IPS DF 6.9 (cell line): ENCODE measurements at regions not wholly inside any gene's neighbourhood (a gene's known extent, or its start where the extent isn't known, plus 50 kb on each side); places are given as distances from the start of the nearest gene placed in this dataset.
"Not testable (repeated sequence)": the region's sequence is repeated elsewhere in the genome, so short reads cannot be mapped to it uniquely, and the experiment has no call there.

Experiments used
- DNase-seq: peaks from one replicate; pipeline ENCODE4 v3.0.0-alpha.2; 2013; ENCODE audit warnings: low read depth, low spot score
- H3K27ac ChIP-seq: one replicate; pipeline ENCODE4 v1.5.1; 2013; ENCODE audit warnings: low read length, control low read depth
- H3K27me3 ChIP-seq: 2 replicates; pipeline ENCODE4 v1.6.1; 2013; ENCODE audit warnings: mild to moderate bottlenecking, low read length; ENCODE audit not compliant: control insufficient read depth, insufficient read depth
- H3K36me3 ChIP-seq: 2 replicates; pipeline ENCODE4 v1.6.1; 2013; ENCODE audit warnings: low read length; ENCODE audit not compliant: control insufficient read depth, insufficient read depth
- H3K4me1 ChIP-seq: 2 replicates; pipeline ENCODE4 v1.6.1; 2013; ENCODE audit warnings: low read length; ENCODE audit not compliant: control insufficient read depth, insufficient read depth
- H3K4me3 ChIP-seq: 2 replicates; pipeline ENCODE4 v1.5.1; 2013; ENCODE audit warnings: mild to moderate bottlenecking, low read length
- H3K9me3 ChIP-seq: 2 replicates; pipeline ENCODE4 v1.6.1; 2013; ENCODE audit warnings: low read length, inconsistent platforms; ENCODE audit not compliant: control insufficient read depth, insufficient read depth
- WGBS: extraction: QIAGEN DNeasy Blood & Tissue Kit; methylation state at CpG from one replicate; pipeline ENCODE4 v1.1.7; 2013; ENCODE audit warnings: mixed read lengths, missing lambda C conversion rate; ENCODE audit not compliant: insufficient read length, insufficient coverage; 5-methylcytosine and 5-hydroxymethylcytosine counted together

DNA sequence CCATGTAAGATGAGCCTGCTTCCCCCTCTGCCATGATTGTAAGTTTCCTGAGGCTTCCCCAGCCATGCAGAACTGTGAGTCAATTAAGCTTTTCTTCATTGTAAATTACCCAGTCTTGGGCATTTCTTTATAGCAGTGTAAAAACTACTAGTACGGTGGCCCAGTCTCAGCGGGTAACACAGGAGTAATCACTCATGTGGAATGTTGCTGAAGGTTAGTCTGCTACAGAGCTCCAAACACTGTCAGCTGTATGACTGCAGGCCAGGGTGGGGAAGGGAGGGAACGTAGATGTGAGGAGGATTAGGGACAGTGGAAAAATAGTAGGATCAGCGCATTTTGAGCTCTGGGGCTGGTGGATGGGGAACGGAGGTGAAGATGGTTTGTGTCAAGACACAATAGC, 711.2 kb upstream of the SOX11 start:
- no peaks in the 10 kb centered on the region for H3K36me3 ChIP-seq
- H3K27ac ChIP-seq: no peak overlapping the region
- no peak overlapping the region for H3K4me3 ChIP-seq
- no CpG with 5 or more reads among the region's 5 CpGs for WGBS
- no peak for DNase-seq
- no peaks in the 10 kb centered on the region for H3K9me3 ChIP-seq
- H3K27me3 ChIP-seq: no peaks in the 10 kb centered on the region
- H3K4me1 ChIP-seq: peaks cover 2% of the 10 kb centered on the region; the same call in 1 of the 2 replicates

GRCh38 chr2:4981802-4982409, 710.3 kb upstream of the SOX11 start:
- Histone ChIP-seq H3K36me3 (no peaks in the 10 kb centered on the region), H3K27ac (no peak overlapping the region), H3K4me1 (peaks cover 2% of the 10 kb centered on the region; the same call in 1 of the 2 replicates), H3K27me3 (no peaks in the 10 kb centered on the region), H3K4me3 (no peak overlapping the region), H3K9me3 (no peaks in the 10 kb centered on the region)
- DNase-seq: no peak
- WGBS: no CpG with 5 or more reads among the region's 1 CpG

DNA sequence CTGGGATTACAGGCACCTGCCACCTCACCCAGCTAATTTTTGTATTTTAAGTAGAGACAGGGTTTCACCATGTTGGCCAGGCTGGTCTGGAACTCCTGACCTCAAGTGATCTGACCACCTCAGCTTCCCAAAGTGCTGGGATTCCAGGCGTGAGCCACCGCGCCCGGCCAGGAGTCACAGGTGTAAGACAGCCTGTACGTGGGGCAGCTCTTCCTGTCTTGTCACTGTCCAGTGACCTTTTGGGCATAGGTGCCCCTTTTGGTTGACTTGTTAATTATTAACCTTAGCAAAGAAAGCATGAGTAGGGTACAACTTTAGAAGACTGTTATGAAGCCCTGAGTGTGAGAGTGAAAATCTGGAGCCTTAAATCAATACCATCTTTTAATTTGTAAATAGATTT, 703.7 kb upstream of the SOX11 start:
- not testable (repeated sequence) for H3K27me3 ChIP-seq, H3K4me1 ChIP-seq, H3K4me3 ChIP-seq, H3K9me3 ChIP-seq, H3K36me3 ChIP-seq, DNase-seq, H3K27ac ChIP-seq
- no CpG with 5 or more reads among the region's 5 CpGs for WGBS

GRCh38 chr2:4992226-4992625, 700.0 kb upstream of the SOX11 start:
- Histone ChIP-seq H3K4me1 (no peaks in the 10 kb centered on the region), H3K4me3 (no peak overlapping the region), H3K36me3 (no peaks in the 10 kb centered on the region), H3K27me3 (no peaks in the 10 kb centered on the region), H3K27ac (no peak overlapping the region), H3K9me3 (no peaks in the 10 kb centered on the region)
- WGBS: no CpG with 5 or more reads among the region's 4 CpGs
- no peak for DNase-seq

DNA sequence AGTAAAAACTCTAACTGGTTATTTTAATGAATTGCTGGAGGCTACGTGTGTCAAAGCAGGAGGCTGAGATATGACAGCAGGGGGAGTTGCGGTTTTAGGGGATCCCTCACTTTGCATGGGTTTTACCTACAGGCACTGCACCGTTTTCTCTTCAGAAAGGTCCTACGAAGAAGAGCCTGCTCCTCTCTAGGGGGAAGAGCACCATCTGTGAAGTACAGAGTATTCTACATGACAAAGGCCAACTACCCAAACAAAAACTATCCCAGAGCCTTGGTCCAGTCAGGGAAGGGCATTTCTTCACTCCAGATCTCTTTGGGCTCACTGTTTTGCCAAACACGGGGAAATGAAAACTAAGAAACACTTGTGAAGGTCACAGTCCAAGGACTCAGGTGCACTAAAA, 696.7 kb upstream of the SOX11 start:
- H3K4me3 ChIP-seq: no peak overlapping the region
- no peaks in the 10 kb centered on the region for H3K9me3 ChIP-seq
- H3K4me1 ChIP-seq: no peaks in the 10 kb centered on the region
- no CpG with 5 or more reads among the region's 5 CpGs for whole genome bisulfite sequencing
- peak; percentile 25 for DNase-seq
- no peaks in the 10 kb centered on the region for H3K27me3 ChIP-seq
- H3K36me3 ChIP-seq: no peaks in the 10 kb centered on the region
- no peak overlapping the region for H3K27ac ChIP-seq

- Histone ChIP-seq H3K4me3 (no peak overlapping the region), H3K36me3 (no peaks in the 10 kb centered on the region), H3K9me3 (no peaks in the 10 kb centered on the region), H3K27ac (no peak overlapping the region), H3K27me3 (no peaks in the 10 kb centered on the region), H3K4me1 (no peaks in the 10 kb centered on the region; the same call in 1 of the 2 replicates)
- no CpG with 5 or more reads among the region's 5 CpGs for WGBS
- DNase-seq: no peak
These were observed 684.6 kb upstream of the SOX11 start for GRCh38 chr2:5007596-5007995.

DNA sequence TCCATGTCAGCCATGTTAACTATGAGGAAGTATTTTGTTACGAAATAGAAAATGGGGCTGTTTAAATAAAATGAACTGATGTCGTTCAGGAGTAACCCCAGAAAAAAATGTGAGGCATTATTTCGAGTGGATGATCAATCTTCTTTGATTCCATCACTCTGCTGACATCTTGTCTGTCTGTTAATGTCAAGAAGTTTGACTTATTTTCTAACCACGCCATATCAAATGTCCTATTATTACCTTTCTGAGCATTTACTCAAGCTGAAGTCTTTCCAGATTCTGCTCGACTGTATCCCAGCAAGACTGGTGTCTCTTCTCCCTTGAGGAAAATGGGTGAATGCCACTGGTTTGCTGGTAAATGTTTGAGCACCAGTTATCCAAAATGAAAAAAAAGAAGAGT, 672.9 kb upstream of the SOX11 start:
- H3K9me3 ChIP-seq: no peaks in the 10 kb centered on the region; the same call in 1 of the 2 replicates
- H3K27me3 ChIP-seq: no peaks in the 10 kb centered on the region
- WGBS: 100% methylated on average over 2 of the region's 5 CpGs
- H3K4me3 ChIP-seq: no peak overlapping the region
- H3K27ac ChIP-seq: no peak overlapping the region
- no peaks in the 10 kb centered on the region; the same call in 1 of the 2 replicates for H3K36me3 ChIP-seq
- no peaks in the 10 kb centered on the region for H3K4me1 ChIP-seq
- no peak for DNase-seq

- no CpG with 5 or more reads among the region's 8 CpGs for WGBS
- no peaks in the 10 kb centered on the region for H3K4me1 ChIP-seq
These were observed 671.9 kb upstream of the SOX11 start for GRCh38 chr2:5020116-5020875.

GRCh38 chr2:5021136-5021535, 671.0 kb upstream of the SOX11 start:
- H3K4me3 ChIP-seq: no peak overlapping the region
- WGBS: no CpG with 5 or more reads among the region's 2 CpGs

More at GRCh38 chr2:5020116-5020875, 671.9 kb upstream of the SOX11 start:
- DNase-seq: no peak
- Histone ChIP-seq H3K4me3 (no peak overlapping the region), H3K36me3 (no peaks in the 10 kb centered on the region; the same call in 1 of the 2 replicates), H3K9me3 (no peaks in the 10 kb centered on the region; the same call in 1 of the 2 replicates), H3K27ac (no peak overlapping the region), H3K27me3 (no peaks in the 10 kb centered on the region)

GRCh38 chr2:5022061-5022460, 670.1 kb upstream of the SOX11 start:
- H3K9me3 ChIP-seq: no peaks in the 10 kb centered on the region; the same call in 1 of the 2 replicates
- no CpG with 5 or more reads among the region's 3 CpGs for WGBS
- H3K27me3 ChIP-seq: no peaks in the 10 kb centered on the region
- H3K27ac ChIP-seq: no peak overlapping the region
- no peaks in the 10 kb centered on the region; the same call in 1 of the 2 replicates for H3K36me3 ChIP-seq
- no peak for DNase-seq
- no peaks in the 10 kb centered on the region for H3K4me1 ChIP-seq
- no peak overlapping the region for H3K4me3 ChIP-seq

More at GRCh38 chr2:5021136-5021535, 671.0 kb upstream of the SOX11 start:
- Histone ChIP-seq H3K36me3 (no peaks in the 10 kb centered on the region; the same call in 1 of the 2 replicates), H3K9me3 (no peaks in the 10 kb centered on the region; the same call in 1 of the 2 replicates), H3K27ac (no peak overlapping the region), H3K4me1 (no peaks in the 10 kb centered on the region), H3K27me3 (no peaks in the 10 kb centered on the region)
- DNase-seq: no peak
